Activated CD4-positive, alpha-beta T cell treated with anti-CD3 and anti-CD28 coated beads, Interleukin-2, amount 10 ng/mL, durations not matched to agents 7 days and 5 days (primary cell): ENCODE measurements at regions not wholly inside any gene's neighbourhood (a gene's known extent, or its start where the extent isn't known, plus 50 kb on each side); places are given as distances from the start of the nearest gene placed in this dataset.

Source experiments
- CTCF ChIA-PET: fragments of 350-600 bp; sonication (Branson Sonifier 250); formaldehyde crosslinking; loops from one replicate; lab custom pipeline; 2021; ENCODE audit warnings: antibody characterized with exemption; lab: Charles Lee
- POLR2A ChIA-PET: fragments of 350-600 bp; sonication (Branson Sonifier 250); formaldehyde crosslinking; loops from one replicate; lab custom pipeline; 2021; ENCODE audit warnings: antibody characterized with exemption; lab: Charles Lee
- DNase-seq: peaks from one replicate; pipeline ENCODE4 v3.0.0-alpha.2; 2020
- H3K27ac Mint-ChIP-seq: one replicate; pipeline ENCODE4 v1.8.0; 2021; ENCODE audit warnings: mild to moderate bottlenecking, moderate library complexity, mixed read lengths
- H3K27me3 Mint-ChIP-seq: one replicate; pipeline ENCODE4 v1.8.0; 2021; ENCODE audit warnings: mixed read lengths
- H3K36me3 Mint-ChIP-seq: one replicate; pipeline ENCODE4 v1.8.0; 2021; ENCODE audit warnings: low read depth, mixed read lengths
- H3K4me1 Mint-ChIP-seq: one replicate; pipeline ENCODE4 v1.8.0; 2021; ENCODE audit warnings: mixed read lengths
- H3K4me3 Mint-ChIP-seq: one replicate; pipeline ENCODE4 v1.8.0; 2021; ENCODE audit warnings: mild to moderate bottlenecking, moderate library complexity, mixed read lengths
- H3K9me3 Mint-ChIP-seq: one replicate; pipeline ENCODE4 v1.8.0; 2021; ENCODE audit warnings: mixed read lengths

DNA sequence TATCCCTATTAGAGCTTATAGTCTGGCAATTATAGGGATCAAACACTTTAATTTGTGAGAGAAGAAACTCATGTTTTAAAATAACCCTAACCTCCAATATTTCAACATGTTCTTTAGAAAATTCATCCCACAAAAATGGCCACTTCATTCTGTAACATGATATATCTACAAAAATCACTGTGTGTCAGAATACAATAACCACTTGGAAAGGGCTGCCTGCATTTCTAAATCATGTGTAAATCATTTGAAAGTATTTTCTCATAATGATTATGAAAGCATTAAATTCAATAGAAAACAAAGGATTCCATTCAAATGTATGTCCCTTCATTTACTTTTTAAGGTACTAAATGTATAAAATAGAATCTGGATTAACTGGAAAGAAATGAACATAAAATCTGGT, 101.4 kb upstream of the NHSL1 start:
- Mint-ChIP-seq H3K9me3 (no peaks in the 10 kb centered on the region), H3K4me3 (no peak overlapping the region), H3K4me1 (no peaks in the 10 kb centered on the region), H3K36me3 (no peaks in the 10 kb centered on the region), H3K27ac (no peak overlapping the region), H3K27me3 (peaks cover 28% of the 10 kb centered on the region)
- DNase-seq: no peak
- POLR2A ChIA-PET: no interaction called here
- CTCF ChIA-PET: no interaction called here

DNA sequence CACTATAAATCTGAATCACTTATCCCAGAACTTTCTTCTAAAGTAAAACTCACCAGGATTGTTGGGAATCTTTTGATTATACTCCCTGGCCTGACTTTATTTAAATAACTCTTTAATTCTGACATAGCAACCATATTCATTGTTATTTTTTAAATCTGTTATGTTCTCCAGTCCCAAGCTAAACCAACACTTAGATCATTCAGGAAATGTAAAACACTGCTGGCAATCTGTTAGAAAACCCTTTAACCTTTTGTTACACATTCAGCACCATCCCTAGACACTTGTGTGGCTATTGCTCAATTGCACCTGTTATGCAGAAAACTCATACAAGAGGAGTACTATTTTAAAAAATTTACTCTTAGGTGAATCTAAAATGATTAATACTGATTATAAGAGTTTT, 101.8 kb upstream of the NHSL1 start:
- ChIA-PET POLR2A (no interaction called here), CTCF (no interaction called here)
- no peak for DNase-seq
- Mint-ChIP-seq H3K27ac (no peak overlapping the region), H3K9me3 (no peaks in the 10 kb centered on the region), H3K27me3 (peaks cover 28% of the 10 kb centered on the region), H3K36me3 (no peaks in the 10 kb centered on the region), H3K4me1 (no peaks in the 10 kb centered on the region), H3K4me3 (no peak overlapping the region)

DNA sequence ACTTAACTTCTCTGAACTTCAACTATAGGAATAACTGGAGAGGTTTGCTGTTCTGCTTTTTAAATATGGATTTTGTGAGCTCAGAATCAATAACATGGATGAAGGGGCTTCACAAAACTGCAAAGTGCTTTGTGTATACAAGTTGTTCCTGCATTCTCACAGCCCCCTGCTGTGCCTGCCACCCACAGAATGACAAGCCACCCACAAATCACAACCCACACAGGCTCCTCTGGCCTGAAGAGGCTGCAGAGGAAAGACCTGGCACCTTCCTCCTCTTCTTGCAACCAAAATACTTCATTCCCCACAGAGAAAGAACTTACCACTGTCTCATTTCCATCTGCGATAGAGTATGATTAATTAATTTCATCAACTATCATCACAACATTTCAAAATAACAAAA, 106.7 kb upstream of the NHSL1 start:
- ChIA-PET POLR2A (interaction anchor here (0.7 kb wide), 1 partner anchor 948 kb away, joined by 3 read pairs; no protein-coding TSS in a partner anchor), CTCF (no interaction called here)
- Mint-ChIP-seq H3K4me3 (no peak overlapping the region), H3K36me3 (no peaks in the 10 kb centered on the region), H3K9me3 (no peaks in the 10 kb centered on the region), H3K27me3 (peaks cover 28% of the 10 kb centered on the region), H3K4me1 (no peaks in the 10 kb centered on the region), H3K27ac (no peak overlapping the region)
- DNase-seq: no peak

DNA sequence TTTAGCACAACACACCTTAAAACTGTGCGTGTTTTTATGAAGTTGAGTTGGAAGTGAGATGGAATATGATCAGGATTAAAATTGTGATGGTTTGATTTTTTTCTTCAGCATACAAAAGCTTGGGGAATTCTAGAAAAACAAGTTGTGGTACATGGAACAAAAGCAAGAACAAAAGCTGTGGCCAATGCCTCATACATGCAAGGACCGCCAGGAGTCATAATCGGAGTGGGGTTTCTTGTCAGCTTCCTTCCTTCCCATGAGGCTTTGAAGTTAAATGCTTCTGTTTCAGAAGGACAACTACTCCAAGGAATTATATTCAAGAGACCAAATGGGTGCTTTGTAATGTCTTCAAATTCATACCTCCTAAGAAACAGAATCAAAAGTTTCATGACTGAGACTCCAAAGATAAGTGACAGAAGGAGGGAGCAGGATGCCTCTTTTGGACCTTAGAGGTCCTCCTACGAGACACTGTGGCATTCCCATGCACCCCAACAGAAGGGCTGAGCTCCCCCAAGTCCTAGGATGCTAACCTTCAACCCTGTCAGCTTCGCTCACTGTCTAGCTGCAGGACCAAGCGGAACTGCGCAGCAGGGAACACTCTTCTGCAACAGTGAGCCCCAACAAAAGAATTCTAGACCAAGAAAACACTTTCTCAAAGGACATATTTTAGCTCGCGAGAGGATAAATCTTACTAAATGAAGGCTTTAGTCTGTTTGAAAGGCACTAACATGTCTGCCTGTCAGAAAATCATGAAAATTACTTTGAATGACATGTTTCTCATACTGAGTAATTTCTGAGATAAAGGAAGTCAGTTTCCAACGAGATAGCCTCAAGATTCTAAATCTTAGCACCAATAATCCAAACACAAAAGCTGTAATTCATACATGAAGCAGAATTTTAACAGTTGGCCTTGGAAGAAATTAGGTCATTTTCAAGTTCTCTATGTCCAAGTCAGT, 108.5 kb upstream of the NHSL1 start:
- Mint-ChIP-seq H3K27ac (no peak overlapping the region), H3K4me3 (no peak overlapping the region), H3K4me1 (no peaks in the 10 kb centered on the region), H3K36me3 (no peaks in the 10 kb centered on the region), H3K9me3 (no peaks in the 10 kb centered on the region), H3K27me3 (peaks cover 19% of the 10 kb centered on the region)
- CTCF ChIA-PET: no interaction called here
- DNase-seq: no peak
- POLR2A ChIA-PET: no interaction called here

DNA sequence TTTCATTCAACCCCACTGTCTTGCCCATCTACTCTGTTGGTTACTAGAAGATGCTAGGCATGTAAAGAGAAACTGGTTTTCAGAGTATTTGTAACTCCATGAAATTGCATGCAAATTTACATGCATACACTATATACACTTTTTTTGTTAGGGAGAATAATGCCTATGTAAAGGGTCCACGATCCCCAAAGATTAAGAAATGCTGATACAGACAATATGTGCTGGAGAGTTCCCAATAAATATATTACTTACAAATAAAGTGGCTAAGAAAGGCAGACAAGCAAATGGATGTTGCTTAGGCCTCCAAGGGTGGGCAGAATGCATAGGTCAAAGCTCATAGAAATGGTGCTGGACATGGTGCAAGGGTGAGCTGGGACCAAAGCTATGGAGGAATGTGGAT, 109.6 kb upstream of the NHSL1 start:
- H3K27ac Mint-ChIP-seq: no peak overlapping the region
- CTCF ChIA-PET: no interaction called here
- POLR2A ChIA-PET: no interaction called here
- DNase-seq: no peak
- H3K36me3 Mint-ChIP-seq: no peaks in the 10 kb centered on the region
- no peak overlapping the region for H3K4me3 Mint-ChIP-seq
- H3K9me3 Mint-ChIP-seq: no peaks in the 10 kb centered on the region
- H3K4me1 Mint-ChIP-seq: no peaks in the 10 kb centered on the region
- H3K27me3 Mint-ChIP-seq: peaks cover 13% of the 10 kb centered on the region

DNA sequence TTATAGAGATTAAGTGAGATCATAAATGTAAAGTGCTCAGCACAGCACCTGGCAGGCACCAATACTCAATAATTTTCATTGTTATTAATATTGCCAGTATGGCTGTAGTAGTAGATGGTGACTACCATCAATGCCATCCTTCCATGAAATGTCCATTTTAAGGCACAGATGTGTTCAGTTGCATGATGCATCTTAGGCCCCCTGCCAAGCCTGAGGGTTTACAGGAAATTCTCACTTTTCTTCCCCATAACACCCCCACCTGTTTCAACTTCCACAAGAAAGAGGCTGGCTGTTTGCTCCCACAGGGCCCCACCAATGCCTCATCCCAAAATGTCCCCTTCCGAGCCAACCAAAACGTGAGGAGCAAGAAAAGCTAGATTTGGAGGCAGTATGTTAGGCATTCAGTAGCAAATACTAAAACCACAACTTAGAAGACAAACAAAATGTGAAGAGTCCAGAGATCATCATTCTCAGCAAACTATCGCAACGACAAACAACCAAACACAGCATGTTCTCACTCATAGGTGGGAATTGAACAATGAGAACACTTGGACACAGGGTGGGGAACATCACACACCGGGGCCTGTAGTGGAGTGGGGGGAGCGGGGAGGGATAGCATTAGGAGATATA, 110.6 kb upstream of the NHSL1 start:
- Mint-ChIP-seq H3K4me1 (no peaks in the 10 kb centered on the region), H3K4me3 (no peak overlapping the region), H3K27ac (no peak overlapping the region), H3K9me3 (no peaks in the 10 kb centered on the region), H3K36me3 (no peaks in the 10 kb centered on the region), H3K27me3 (peaks cover 6% of the 10 kb centered on the region)
- ChIA-PET POLR2A (no interaction called here), CTCF (no interaction called here)
- no peak for DNase-seq

DNA sequence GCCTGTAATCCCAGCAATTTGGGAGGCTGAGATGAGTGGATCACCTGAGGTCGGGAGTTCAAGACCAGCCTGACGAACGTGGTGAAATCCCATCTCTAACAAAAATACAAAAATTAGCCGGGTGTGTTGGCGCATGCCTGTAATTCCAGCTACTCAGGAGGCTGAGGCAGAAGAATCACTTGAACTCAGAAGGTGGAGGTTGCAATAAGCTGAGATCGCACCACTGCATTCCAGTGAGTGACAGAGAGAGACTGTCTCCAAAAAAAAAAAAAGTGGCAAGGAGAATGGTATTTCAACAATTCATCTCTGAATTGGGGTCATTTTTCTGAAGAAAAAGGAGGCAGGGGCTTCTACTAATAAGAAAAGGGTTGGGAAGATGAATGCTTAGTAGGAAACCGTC, 111.5 kb upstream of the NHSL1 start:
- H3K4me3 Mint-ChIP-seq: no peak overlapping the region
- no peak overlapping the region for H3K27ac Mint-ChIP-seq
- DNase-seq: no peak
- no peaks in the 10 kb centered on the region for H3K4me1 Mint-ChIP-seq
- H3K27me3 Mint-ChIP-seq: no peaks in the 10 kb centered on the region
- H3K9me3 Mint-ChIP-seq: no peaks in the 10 kb centered on the region
- ChIA-PET CTCF (no interaction called here), POLR2A (no interaction called here)
- H3K36me3 Mint-ChIP-seq: no peaks in the 10 kb centered on the region

DNA sequence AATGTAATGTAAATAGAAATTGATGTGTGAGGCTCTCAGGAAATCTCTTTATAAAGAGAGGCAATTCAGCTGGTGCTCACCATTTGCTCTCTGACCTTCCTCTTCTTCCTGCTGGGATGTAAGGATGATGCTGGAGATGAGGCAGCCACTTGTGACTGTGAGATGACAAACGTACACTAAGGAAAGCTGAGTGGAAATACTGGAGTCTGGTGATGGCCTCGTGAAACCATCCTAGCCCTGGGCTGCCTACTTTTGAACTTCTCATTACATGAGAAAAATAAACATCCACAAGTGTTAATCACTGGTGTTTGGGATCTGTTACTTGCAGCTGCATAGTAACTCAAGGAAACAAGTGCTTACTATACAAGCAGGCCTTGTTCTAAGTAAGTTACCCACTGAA, 114.9 kb upstream of the NHSL1 start:
- Mint-ChIP-seq H3K27ac (no peak overlapping the region), H3K36me3 (no peaks in the 10 kb centered on the region), H3K4me1 (no peaks in the 10 kb centered on the region), H3K27me3 (no peaks in the 10 kb centered on the region), H3K4me3 (no peak overlapping the region), H3K9me3 (no peaks in the 10 kb centered on the region)
- CTCF ChIA-PET: no interaction called here
- no peak for DNase-seq
- POLR2A ChIA-PET: no interaction called here

DNA sequence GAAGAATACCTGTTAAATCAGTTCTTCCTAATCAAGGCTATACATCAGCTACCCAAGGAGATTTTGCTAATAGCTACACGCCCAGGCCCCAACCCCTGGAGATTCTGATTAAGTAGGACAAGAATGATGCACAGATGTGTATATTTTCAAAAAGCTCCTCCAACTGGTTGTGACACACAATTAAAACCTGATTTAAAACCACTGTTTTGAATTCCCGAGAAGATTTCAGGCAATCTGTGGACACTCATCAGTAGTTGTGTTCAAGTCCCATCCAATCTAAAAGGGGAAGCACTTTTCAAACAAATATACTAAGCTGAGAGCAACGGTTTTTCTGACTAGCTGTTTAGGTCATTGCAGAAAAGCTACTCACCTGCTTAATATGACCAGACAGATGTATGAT, 118.9 kb upstream of the NHSL1 start:
- ChIA-PET CTCF (interaction anchor here (0.9 kb wide), 1 partner anchor 14 kb away, joined by 3 read pairs; no protein-coding TSS in a partner anchor), POLR2A (no interaction called here)
- no peak for DNase-seq
- no peaks in the 10 kb centered on the region for H3K27me3 Mint-ChIP-seq
- no peaks in the 10 kb centered on the region for H3K4me1 Mint-ChIP-seq
- no peak overlapping the region for H3K27ac Mint-ChIP-seq
- no peak overlapping the region for H3K4me3 Mint-ChIP-seq
- no peaks in the 10 kb centered on the region for H3K9me3 Mint-ChIP-seq
- H3K36me3 Mint-ChIP-seq: no peaks in the 10 kb centered on the region

DNA sequence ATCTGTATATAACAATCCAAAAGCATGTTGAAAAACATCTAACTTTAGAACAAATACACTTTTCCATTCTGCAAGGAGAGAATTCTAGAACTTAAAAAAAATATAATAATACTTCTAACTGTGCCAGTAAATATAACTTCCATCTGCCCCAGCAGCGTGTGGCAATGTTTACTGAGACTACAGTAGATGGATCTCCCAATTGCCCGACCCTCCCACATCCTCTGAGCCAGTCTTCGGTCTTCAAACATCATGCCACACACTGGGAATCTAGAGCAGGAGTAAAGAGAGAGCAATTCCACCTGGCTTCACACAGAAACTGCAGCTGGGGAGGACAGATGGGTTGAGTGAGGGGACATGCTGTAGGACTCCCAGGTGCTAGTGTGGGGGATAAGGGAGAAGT, 121.3 kb upstream of the NHSL1 start:
- H3K4me3 Mint-ChIP-seq: no peak overlapping the region
- H3K9me3 Mint-ChIP-seq: no peaks in the 10 kb centered on the region
- H3K27ac Mint-ChIP-seq: no peak overlapping the region
- no peaks in the 10 kb centered on the region for H3K36me3 Mint-ChIP-seq
- POLR2A ChIA-PET: no interaction called here
- CTCF ChIA-PET: no interaction called here
- no peaks in the 10 kb centered on the region for H3K4me1 Mint-ChIP-seq
- no peaks in the 10 kb centered on the region for H3K27me3 Mint-ChIP-seq
- no peak for DNase-seq

DNA sequence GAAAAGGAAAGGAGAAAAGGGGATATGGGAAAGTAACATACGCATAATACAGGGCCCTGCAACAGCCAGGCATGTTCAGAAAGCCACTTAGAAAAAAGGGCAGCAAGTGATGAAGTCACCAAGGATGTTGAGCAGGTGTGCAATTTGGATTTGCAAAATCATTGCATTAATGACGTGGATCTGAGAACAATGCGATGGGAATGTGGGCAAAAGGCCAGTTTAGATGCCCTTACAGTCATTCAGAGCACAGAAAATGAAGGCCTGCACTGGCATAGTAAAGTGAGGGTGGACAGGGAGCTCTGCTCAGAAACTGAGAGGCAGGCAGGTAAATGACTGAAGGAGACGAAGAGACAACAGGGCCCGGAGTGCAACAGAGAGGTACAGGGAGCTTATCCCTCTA, 123.7 kb upstream of the NHSL1 start:
- CTCF ChIA-PET: no interaction called here

DNA sequence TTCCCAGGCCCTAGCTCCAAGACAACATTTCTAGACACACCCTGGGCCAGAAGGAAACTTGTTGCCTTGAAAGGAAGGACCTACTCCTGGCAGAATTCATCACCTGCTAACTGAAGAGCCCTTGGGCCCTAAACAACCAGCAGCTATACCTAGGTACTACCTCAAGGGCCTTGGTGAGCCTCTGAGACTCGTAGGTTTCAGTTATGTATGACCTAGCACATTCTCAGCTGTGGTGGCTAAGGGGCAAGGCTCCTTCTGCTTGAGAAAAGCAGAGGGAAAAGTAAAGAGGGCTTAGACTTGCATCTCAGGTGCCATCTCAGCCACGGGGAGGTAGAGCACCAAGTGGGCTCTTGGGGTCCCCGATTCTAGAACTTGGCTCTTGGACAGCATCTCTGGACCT, 132.3 kb upstream of the NHSL1 start:
- Mint-ChIP-seq H3K27ac (no peak overlapping the region), H3K27me3 (peaks cover 20% of the 10 kb centered on the region), H3K4me1 (no peaks in the 10 kb centered on the region), H3K36me3 (no peaks in the 10 kb centered on the region), H3K4me3 (no peak overlapping the region), H3K9me3 (no peaks in the 10 kb centered on the region)
- DNase-seq: no peak
- ChIA-PET POLR2A (no interaction called here), CTCF (interaction anchor here (0.6 kb wide), 1 partner anchor 218 kb away, joined by 3 read pairs; no protein-coding TSS in a partner anchor)

More for the DNA sequence above, 123.7 kb upstream of the NHSL1 start:
- no peaks in the 10 kb centered on the region for H3K27me3 Mint-ChIP-seq
- no peaks in the 10 kb centered on the region for H3K4me1 Mint-ChIP-seq
- H3K9me3 Mint-ChIP-seq: no peaks in the 10 kb centered on the region
- no peak overlapping the region for H3K4me3 Mint-ChIP-seq
- no peak overlapping the region for H3K27ac Mint-ChIP-seq
- POLR2A ChIA-PET: no interaction called here
- DNase-seq: no peak
- H3K36me3 Mint-ChIP-seq: no peaks in the 10 kb centered on the region

DNA sequence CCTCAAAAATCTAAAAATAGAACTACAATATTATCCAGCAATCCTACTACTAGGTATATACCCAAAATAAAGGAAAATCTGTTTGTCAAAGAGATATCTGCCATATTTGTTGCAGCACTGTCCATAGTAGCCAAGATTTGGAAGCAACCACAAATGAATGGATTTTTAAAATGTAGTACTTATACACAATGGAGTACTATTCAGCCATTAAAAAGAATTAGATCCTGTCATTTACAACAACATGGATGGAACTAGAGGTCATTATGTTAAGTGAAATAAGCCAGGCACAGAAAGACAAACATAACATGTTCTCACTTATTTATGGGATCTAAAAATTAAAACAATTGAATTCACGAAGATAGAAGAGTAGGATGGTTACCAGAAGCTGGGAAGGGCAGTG, 135.7 kb upstream of the CCDC28A start:
- POLR2A ChIA-PET: no interaction called here
- no peaks in the 10 kb centered on the region for H3K9me3 Mint-ChIP-seq
- peaks cover 23% of the 10 kb centered on the region for H3K27me3 Mint-ChIP-seq
- no peak for DNase-seq
- no peaks in the 10 kb centered on the region for H3K36me3 Mint-ChIP-seq
- no peaks in the 10 kb centered on the region for H3K4me1 Mint-ChIP-seq
- H3K27ac Mint-ChIP-seq: no peak overlapping the region
- H3K4me3 Mint-ChIP-seq: no peak overlapping the region
- CTCF ChIA-PET: no interaction called here
